ENCODE measurements at regions not wholly inside any gene's neighbourhood (a gene's known extent, or its start where the extent isn't known, plus 50 kb on each side); places are given as distances from the start of the nearest gene placed in this dataset.
"Not testable (repeated sequence)": the region's sequence is repeated elsewhere in the genome, so short reads cannot be mapped to it uniquely, and the experiment has no call there.

DNA sequence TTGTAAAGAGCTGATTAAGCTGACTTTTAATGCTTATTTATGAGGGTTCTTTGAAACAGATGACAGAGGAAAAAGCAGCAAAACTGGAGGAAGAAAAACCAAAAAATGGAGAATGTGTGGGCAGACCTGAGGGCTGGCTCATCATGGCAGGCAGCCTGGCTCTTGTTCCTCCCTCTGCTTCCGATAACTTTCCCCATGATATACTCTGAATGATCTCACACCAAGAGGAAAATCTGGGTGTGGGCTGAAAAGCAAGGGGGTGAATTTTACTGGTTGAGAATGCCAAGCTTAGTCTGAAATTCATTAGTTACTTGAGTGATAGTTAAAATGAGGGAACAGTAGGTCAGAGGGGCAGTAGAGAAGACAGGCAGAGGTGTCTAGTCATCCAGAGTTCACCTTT, 330.1 kb upstream of the PRICKLE1 start:
- no peak for DNase-seq

- DNase-seq: no peak
Measured at GRCh38 chr12:42918443-42918842, 328.9 kb upstream of the PRICKLE1 start.

DNA sequence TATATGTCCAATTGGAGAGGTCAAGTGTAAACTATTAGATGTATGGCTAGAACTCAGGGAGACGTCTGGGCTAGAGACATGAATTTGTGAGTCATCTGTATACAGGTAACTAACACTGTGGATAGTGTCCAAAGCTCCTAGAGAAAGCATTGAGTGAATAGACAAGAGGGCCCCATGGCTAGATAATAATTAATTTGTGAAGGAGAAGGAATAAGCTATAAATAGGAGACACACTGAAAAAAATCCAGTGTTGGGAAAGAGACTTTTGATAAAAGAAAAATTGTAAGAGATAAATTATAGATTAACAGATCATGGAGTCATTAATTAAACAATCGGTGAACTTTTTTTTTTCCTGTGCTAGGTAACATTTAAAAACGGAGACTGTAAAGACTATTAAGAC, 326.6 kb upstream of the PRICKLE1 start:
- no peak for DNase-seq

GRCh38 chr12:42915426-42915825, 325.9 kb upstream of the PRICKLE1 start:
- no peak for DNase-seq

DNA sequence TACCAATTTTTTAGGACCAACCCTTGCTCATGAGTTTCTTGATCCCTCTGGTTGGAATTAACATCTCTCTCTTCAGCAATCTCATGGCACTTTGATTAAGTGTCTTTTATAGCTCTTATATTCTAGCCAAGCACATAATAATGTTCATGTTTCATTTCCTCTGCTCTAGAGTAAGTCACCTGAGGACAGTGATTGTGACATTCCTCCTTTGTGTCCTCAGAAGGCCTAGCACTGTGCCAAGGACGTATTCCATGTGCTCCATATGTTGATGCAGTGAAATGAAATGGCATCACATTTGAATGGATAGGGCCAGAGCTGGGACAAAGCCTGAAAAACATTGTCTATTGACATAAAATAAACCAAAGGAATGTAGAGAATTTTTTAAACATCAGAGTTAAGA, 322.8 kb upstream of the PRICKLE1 start:
- DNase-seq: no peak

- no peak for DNase-seq
Measured at GRCh38 chr12:42910656-42911055, 321.1 kb upstream of the PRICKLE1 start.

DNA sequence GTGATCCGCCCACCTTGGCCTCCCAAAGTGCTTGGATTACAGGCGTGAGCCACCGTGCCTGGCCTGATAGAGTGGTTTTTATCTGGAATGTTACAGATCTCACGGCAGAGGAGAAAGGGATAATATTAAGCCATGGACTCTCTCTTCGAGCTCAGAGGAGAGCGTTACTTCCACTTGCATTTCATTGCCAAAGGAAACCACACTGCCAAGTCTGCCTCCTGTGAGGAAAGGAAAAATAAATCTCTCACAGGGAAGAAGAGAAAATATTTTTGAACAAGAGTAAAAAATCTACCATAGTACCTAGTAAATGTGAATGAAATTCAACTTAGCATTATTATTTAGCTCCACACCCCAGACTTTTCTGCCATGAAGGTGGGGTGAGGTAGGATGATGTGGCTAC, 319.2 kb upstream of the PRICKLE1 start:
- no peak for DNase-seq

GRCh38 chr12:42906801-42907200, 317.3 kb upstream of the PRICKLE1 start:
- not testable (repeated sequence) for DNase-seq

DNA sequence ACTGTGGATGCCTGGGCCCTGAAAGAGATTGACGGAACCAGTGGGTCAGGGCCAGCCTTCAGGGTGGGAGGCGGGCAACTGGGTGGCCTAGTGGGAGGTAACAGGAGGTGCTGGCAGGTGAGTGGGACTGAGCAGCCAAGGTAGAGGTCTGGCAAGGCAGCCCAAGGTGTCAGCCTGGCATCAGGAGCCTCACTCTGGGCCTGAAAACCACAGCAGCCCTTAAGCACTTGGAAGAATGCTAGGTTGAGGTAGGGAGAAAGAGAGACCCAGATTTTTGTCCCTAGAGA, 315.8 kb upstream of the PRICKLE1 start:
- DNase-seq: no peak

DNA sequence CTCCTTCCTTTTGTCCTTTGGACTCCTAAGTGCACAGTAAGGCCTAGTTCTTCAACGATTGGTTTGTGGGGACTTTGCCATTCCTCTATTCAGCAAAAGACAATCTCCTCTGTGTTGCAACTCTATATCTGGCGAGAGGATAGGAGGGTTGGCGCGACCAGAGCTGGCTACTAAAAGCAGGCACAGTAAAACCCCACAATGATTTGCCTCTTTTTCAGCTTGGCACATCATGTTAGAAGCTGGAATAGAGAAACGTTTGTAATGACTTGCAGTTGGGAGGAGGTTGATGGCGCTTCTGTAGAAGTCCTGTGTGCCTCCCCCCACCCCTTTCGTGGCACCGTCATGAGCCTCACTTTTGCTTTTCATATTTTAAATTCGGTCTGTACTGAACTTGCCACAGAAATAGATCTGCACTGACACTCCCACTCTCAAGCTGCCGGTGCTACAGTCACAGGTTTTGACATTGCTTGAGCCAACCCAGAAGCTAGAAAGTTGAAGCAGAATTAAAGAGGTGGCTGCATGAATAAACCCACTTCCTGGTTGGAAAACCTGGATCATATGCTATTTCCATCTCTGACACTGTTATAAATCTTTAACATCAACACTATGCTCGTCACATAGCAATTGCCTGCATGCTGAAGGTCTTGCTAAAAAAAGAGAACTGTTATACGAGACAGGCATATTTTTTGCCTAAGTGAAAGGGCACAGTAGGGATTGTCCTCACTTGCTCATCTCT, 315.3 kb upstream of the PRICKLE1 start:
- no peak for DNase-seq

GRCh38 chr12:42903736-42904135, 314.2 kb upstream of the PRICKLE1 start:
- DNase-seq: no peak

- DNase-seq: no peak
Measured at GRCh38 chr12:42902001-42902400, 312.5 kb upstream of the PRICKLE1 start.

- no peak for DNase-seq
Measured at GRCh38 chr12:42893803-42894202, 304.3 kb upstream of the PRICKLE1 start.

DNA sequence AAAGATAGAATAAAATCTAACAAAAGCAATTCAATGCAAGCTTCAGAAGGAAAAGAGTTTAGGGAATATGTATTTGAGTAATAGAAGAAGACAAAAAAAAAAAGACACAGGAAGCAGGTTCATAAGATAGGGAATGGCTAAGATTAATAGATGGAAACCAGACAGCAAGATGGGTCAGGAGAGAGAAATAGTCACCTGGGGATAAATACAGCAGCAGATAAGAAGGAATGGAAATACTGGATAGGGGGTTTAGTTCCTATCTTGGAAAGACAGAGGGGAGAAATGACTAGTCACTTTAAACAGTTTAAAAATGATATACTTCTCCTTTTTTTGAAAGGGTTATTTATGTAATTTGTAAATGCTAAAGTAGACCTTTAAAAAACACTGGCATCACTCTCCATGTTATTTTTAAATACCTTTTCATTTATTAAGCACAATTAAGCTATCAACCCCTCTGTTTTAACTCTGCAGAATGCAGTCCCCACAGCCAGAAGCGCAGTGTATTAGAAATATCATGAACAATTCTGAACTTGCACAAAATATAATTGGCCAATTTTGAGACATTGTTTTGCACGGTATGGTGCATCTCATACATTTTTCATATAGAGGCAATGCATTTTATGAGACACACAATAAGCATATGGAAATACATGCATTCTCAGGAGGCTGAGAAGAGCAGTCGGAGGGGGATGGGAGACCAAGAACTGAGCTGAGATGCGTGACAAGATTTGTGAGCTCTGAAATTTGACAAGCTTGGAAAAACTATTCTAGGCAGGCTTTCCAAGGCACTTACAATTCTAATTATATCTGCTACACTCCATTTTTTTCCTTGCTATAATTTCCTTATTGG, 303.4 kb upstream of the PRICKLE1 start:
- no peak for DNase-seq

GRCh38 chr12:42887657-42888056, 298.1 kb upstream of the PRICKLE1 start:
- no peak for DNase-seq

DNA sequence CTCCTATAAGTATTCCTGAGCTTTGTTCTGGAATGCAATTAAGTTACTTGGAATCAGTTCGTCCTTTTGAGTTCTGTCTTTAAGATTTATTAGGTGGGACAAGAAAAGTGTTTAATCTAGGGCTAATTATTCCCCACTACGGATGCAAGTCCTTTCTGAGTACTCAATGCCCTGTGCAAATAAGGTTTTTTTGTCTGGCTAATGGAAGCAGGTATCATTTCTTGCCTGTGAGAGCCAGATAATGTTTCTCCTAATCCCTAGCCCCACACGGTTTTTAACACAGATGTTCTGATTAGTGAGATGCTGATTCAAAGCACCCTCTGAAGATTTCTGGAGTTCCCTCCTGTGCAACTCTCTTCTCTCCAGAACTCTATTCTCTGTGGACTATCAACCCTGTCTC, 296.6 kb upstream of the PRICKLE1 start:
- DNase-seq: no peak

DNA sequence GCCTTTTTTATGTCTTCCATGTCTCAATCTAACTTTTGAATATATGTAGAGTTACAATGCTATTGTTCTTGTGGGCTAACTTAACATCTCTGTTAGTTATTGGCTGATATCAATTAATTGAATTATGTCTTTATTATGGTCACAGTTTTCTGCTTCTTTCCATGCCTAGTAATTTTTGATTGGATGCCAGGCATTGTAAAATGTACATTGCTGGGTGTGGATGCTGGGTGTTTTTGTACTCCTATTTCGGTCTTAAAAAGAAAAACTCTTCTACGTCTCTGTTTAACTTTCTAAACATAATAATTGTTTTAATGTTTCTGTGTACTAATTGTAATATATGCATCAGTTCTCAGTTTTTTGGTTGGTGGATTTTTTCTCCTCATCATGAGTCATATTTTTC, 296.1 kb upstream of the PRICKLE1 start:
- DNase-seq: no peak

- no peak for DNase-seq
Measured at GRCh38 chr12:42884116-42884515, 294.6 kb upstream of the PRICKLE1 start.

DNA sequence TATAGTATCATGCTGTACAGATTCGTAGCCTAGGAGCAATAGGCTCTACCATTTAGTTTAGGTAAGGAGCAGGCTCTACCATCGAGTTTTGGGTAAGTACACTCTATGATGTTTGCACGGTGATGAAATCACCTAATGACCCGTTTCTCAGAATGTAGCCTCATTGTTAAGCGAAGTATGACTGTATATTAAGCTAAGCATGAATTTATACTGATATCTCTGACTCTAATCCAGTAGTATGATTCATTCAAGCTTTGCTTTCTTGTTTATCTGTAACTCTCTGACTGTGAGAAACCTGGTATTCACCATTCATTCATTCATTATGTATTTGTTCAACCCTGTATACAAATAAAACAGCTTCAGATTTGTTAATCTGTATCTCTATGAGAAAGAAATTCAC, 283.9 kb upstream of the PRICKLE1 start:
- DNase-seq: no peak

DNA sequence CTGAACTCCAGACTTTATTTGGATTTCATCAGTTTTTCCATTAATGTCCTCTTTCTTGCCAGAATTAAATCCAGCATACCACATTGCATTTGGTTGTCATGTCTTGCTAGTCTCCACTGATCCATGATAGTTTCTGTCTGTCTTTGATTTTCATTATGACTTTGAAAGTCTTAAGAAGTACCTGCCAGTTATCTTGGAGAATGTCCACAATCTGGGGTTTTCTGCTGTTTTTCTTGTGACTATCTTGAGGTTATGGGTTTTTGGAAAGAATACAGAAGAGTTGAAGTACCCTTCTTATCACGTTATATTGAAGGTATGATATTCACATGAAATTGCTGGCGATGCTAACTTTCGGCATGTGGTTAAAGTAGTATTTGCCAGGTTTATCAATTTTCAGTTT, 282.3 kb upstream of the PRICKLE1 start:
- DNase-seq: no peak

- no peak for DNase-seq
Measured at GRCh38 chr12:42868291-42868690, 278.7 kb upstream of the PRICKLE1 start.

- no peak for DNase-seq
Measured at GRCh38 chr12:42865282-42865681, 275.7 kb upstream of the PRICKLE1 start.

DNA sequence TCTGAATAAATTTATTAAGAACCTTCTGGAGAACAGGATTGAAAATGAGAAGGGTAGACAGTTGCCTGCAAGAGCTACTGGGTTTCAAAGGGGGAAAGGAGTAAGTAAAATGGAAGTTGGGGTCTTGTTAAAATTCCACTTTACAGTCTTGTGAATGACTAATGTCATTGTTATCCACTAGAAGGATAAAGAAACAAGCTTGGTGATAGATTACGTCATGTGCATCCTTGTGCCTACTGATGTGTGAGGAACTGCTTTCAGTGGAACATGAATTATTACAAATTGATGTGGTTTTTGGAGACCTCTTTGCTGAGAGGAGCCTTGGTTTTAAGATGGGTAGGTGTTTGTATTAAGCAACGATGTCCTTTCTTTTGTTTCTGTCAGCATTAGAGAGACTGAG, 272.5 kb upstream of the PRICKLE1 start:
- DNase-seq: no peak

DNA sequence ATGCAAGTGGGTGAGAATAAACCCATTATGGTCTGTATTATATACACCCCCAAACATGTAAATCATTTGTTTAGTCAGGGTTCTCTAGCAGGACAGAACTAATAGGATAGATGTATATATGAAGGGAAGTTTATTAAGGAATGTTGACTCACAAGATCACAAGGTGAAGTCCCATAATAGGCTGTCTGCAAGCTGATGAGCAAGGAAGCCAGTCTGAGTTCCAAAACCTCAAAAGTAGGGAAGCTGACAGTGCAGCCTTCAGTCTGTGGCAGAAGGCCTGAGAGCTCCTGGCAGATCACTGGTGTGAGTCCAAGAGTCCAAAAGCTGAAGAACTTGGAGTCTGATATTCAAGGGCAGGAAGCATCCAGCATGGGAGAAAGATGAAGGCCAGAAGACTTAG, 270.8 kb upstream of the PRICKLE1 start:
- not testable (repeated sequence) for DNase-seq
